GM21737 (cell line): ENCODE measurements at regions not wholly inside any gene's neighbourhood (a gene's known extent, or its start where the extent isn't known, plus 50 kb on each side); places are given as distances from the start of the nearest gene placed in this dataset.

Experiments
- ATAC-seq: cut with Tn5 transposase; IDR thresholded peaks from one replicate; pipeline ENCODE4 v1.9.1; 2021; ENCODE audit warnings: mild to moderate bottlenecking, moderate library complexity; ENCODE audit not compliant: unreplicated experiment

DNA sequence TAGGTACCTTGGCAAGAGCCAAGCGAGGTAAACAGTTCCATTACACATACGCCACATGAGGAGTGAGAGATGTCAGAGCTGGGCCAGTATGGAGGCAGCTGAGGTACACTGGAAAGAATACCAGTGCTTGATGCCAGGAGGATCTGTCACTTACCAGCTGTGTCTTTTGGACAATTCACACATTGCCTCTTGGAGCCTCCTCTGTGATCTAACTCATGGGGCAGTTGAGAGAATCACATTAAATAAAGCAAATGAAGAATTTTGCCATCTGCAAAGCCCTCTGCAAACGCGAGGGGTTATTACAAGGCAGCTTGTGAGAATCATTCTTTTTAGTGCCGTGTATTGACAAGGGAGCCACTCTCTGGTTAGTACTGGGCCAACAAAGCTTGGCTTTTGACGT, 429.7 kb upstream of the KLF4 start:
- ATAC-seq, result no peak

- ATAC-seq, result no peak
Observed at GRCh38 chr9:107918749-107919148, 429.2 kb upstream of the KLF4 start.

DNA sequence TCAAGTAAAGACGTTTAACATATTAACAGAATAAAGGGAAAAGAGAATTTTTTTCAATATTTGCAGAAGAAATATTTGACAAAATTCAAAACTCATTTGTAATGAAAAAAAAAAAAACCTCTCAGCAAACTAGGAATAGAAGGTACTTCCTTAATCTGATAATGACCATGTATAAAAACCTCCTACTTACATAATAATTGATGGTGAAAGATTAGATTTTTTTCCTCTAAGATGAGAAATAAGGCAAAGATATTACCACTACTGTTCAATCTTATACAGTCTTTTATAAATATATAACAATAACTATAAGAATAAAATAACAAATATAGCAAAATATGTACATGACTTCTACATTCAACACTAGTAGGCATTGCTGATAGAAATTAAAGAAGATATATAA, 424.6 kb upstream of the KLF4 start:
- ATAC-seq, result no peak

- no peak for ATAC-seq
Observed at GRCh38 chr9:107907715-107908114, 418.1 kb upstream of the KLF4 start.

DNA sequence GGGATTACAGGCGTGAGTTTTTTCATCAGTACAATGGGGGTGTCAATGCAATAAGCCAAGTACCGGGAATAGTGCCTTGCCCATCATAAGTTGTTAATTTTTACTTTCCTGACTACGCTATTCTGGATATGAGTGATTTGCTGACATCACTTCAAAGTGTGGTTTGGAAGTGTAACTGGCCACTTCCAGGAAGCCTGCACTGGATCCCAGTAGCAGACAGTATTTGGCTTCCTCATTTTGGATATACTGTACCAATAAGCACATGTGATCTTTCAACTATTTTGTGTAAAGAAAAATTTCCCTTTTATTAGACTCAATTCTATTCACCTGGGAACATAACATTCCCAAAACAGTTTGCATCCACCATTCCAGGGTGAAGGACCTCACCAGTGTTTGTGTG, 417.7 kb upstream of the KLF4 start:
- ATAC-seq, result no peak

GRCh38 chr9:107906074-107906473, 416.5 kb upstream of the KLF4 start:
- no peak for ATAC-seq

GRCh38 chr9:107905308-107906020, 415.9 kb upstream of the KLF4 start:
- ATAC-seq, result no peak

DNA sequence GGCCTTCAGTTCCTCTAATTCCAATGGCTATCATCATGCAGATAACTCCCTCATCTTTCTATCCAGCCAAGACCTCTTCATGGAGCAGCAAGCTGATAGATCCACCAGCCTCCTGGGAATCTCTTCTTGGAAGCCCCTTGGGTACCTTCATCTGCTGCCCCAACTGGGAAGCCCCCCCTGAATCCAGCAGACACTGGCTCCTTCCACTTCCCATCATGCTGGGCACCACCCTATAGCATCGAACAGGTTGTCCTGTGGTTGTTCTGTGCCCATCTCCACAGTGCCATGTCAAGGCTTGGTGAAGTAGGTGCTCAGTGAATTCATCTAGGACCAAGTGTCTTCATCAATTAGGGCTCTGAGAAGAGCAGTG, 410.4 kb upstream of the KLF4 start:
- ATAC-seq, result no peak

DNA sequence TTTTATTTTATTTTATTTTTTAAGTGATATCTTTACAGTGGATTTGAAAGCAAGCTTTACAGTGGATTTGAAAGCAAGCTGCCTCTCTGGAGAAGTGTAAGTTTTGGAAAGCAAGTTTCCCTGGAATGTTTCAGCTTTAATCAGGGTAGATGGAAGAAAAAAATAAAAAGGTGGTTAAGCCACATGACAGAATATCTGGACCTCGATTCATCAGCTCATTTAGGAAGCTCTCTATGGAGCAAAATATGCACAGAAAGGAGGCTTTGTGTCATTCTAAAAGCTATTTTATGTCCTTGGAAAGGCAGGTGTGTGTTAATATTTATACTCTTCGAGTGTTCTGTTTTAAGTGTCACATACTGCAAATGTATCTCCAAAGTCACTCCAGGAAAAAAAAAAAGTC, 409.2 kb upstream of the KLF4 start:
- no peak for ATAC-seq

GRCh38 chr9:107896544-107896943, 407.0 kb upstream of the KLF4 start:
- no peak for ATAC-seq

DNA sequence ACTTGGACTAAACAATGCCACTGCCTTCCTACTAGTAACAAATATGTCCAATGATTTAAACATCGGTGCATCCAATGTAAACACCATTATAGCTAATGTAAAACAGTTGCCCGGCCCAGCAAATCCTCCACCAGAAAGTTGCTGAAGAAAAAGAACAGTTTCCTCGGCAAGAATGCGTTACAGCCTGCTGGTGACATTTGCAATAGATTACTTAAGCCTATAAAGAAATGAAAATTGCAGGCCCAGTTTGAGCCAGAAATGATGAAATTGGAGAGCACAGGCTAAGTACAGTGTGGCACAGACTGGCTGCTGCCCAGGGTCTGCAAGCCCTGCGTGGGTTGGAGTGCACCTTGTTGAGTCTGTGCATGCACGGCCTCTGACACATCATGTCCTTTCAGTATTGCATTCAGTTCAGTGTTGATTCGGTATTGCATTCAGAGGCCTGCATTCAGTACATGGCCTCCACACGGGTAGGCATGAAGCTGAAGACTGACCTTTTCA, 406.0 kb upstream of the KLF4 start:
- ATAC-seq, result no peak

- no peak for ATAC-seq
Observed at GRCh38 chr9:107894572-107895261, 405.1 kb upstream of the KLF4 start.

DNA sequence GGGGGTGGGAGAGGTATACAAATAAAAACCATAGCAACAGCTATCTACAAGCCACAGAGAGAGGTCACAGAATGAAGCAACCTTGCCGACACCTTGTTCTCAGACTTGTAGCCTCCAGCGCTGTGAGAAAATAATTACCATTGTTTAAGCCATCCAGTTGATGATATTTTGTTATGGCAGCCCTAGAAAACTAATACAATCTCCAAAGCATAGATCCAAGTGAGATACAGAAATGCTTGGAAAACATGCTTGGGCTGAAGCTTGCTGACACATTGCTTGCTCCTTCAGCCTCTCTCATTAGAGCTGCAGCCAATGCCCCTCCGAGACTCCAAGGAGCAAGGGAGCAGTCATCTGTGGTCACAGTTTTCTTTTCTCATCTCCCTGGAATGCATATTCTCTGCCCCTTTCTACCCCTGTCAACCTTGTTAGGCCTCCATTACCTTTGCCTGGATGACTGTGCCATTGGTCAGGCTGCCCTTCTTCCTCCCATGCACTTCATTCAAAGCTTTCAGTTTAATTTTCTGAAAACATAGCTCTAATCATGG, 401.4 kb upstream of the KLF4 start:
- ATAC-seq, result no peak

- no peak for ATAC-seq
Observed at GRCh38 chr9:107888773-107889227, 399.2 kb upstream of the KLF4 start.

GRCh38 chr9:107886826-107887225, 397.3 kb upstream of the KLF4 start:
- no peak for ATAC-seq

DNA sequence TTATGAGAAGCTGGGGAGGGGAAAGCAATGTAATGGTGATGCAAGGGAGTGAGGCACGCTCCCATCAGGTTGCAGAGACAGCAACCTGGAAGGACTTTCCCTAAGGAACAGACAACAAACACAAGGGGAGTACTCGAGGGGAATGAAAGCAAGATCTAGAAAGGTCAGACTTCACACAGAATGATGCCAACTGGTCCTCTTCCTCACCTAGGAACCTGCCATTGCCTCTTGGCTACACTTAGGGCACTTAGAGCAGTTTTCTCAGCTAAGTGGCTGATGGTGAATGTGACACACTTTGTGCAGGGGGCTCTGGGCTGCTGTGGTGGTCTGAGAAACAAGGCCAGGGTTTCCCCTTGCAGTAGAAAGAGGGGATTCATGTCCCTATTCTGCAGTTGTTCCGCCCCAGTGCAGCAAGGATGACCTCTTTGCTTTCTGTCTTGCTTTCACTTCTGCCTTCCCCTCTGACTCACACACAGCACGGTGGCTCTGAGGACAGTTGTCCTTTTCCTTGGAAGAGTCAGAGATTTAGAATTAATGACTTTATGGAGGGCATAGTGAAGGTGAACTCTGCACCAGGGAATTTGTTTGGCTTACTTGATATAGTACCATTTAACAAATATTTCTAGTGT, 394.0 kb upstream of the KLF4 start:
- peak; percentile 96 for ATAC-seq

DNA sequence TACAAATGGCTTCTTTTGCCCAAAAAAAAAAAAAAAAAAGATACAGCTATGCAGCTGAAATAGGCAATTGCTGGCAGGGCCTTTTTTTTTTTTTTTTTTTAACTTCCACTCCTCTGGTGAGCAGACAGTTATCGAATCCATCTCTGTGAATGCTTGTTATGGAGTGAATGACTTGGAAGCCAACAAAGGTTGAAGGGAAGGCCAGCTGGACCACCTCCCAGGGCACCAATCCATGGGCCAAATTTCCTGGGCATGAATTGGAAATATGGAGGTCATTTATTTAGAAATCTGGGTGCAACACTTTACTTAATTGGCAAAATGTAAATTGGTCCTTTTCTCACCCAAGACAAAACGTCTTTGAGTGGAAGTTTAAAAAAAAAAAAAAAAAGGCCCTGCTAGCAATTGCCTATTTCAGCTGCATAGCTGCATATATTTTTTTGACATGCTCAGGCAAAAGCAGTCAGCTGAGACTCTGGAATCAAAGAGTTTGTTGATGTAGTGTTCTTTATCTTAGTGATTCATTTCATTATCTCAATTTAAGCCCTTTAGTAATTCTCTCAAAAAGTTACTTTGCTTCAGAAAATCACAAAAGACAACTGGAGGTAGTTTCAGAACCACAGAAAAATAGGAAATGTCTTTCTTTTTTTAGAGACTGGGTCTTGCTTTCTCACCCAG, 392.2 kb upstream of the KLF4 start:
- ATAC-seq, result no peak

GRCh38 chr9:107878462-107878861, 388.9 kb upstream of the KLF4 start:
- no peak for ATAC-seq

DNA sequence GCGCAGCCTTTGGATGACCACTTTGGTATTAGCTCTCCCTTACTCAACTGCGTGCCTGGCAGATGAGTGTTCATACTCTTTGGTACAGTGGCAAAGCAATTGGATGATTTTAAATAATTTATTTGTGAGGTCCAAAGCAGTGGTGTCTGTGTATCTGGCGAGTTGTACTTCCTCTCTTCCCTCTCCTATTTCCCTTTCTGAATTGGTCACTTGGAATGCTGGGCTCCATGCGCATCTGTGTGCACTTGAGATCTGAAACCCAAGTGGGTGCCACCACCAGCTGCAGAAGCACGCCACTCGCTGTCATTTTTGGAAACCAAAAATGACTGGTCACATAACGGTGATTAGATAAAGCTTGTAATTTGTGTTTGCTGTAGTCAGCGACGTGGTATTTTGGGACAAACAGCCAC, 386.0 kb upstream of the KLF4 start:
- no peak for ATAC-seq

DNA sequence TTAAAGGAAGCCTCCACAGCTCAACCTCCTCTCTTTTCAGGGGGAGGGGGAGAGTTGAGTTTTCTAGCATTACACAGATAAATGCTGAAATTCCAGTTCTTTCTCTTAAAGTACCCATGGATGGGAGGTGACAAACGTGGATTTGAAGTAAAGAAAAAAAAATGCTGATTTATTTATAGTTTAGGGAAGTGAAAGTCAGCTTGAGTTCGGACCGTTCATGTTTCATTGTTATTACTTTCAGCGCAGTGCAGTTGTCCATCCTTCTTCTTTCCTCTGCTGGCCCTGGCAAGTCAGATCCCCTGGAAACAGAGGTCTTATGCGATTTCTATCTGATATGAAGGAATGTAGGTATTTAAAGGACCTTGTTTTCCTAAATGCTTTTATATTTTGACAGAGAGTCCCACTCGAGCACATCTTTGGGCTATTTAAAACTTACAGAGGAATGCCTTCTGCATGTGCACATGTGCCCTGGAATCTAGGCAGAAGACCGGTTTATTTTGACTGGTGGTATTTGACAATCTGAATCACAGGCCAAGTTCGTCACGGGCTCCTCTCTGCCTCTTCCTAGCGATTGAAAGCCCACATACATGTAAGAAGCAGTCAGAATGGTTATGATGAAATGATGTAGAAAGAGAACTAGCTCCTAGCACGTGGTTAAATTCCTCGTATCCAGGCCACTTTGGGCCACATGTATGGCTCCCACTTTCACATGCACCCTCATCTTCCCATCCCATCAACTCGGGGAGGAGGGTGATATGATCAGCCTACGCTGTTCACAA, 385.2 kb upstream of the KLF4 start:
- ATAC-seq, result peak; percentile 80
